GM21423 (cell line): ENCODE measurements at regions not wholly inside any gene's neighbourhood (a gene's known extent, or its start where the extent isn't known, plus 50 kb on each side); places are given as distances from the start of the nearest gene placed in this dataset.

ENCODE experiments used
- ATAC-seq: cut with Tn5 transposase; IDR thresholded peaks from one replicate; pipeline ENCODE4 v1.9.1; 2021; ENCODE audit warnings: mild to moderate bottlenecking, moderate library complexity; ENCODE audit not compliant: unreplicated experiment

- ATAC-seq, result no peak
Observed at GRCh38 chr13:88071371-88071770, 400.2 kb downstream of the SLITRK5 start.

- ATAC-seq, result no peak
Observed at GRCh38 chr13:88074794-88075510, 403.8 kb downstream of the SLITRK5 start.

GRCh38 chr13:88085036-88085435 is 413.9 kb downstream of the SLITRK5 start:
- no peak for ATAC-seq

GRCh38 chr13:88086577-88086976 is 415.4 kb downstream of the SLITRK5 start:
- no peak for ATAC-seq

- no peak for ATAC-seq
Observed at GRCh38 chr13:88097541-88097940, 426.4 kb downstream of the SLITRK5 start.

GRCh38 chr13:88103824-88104223 is 432.7 kb downstream of the SLITRK5 start:
- ATAC-seq, result no peak

GRCh38 chr13:88104576-88104975 is 433.4 kb downstream of the SLITRK5 start:
- ATAC-seq, result no peak

- ATAC-seq, result no peak
Observed at GRCh38 chr13:88107570-88107969, 436.4 kb downstream of the SLITRK5 start.

GRCh38 chr13:88112526-88112925 is 441.4 kb downstream of the SLITRK5 start:
- ATAC-seq, result no peak

GRCh38 chr13:88115976-88116375 is 444.8 kb downstream of the SLITRK5 start:
- no peak for ATAC-seq

GRCh38 chr13:88118952-88119351 is 447.8 kb downstream of the SLITRK5 start:
- no peak for ATAC-seq

GRCh38 chr13:88124142-88124541 is 453.0 kb downstream of the SLITRK5 start:
- ATAC-seq, result no peak

GRCh38 chr13:88125055-88125454 is 453.9 kb downstream of the SLITRK5 start:
- no peak for ATAC-seq

- no peak for ATAC-seq
Observed at GRCh38 chr13:88136098-88136790, 465.1 kb downstream of the SLITRK5 start.

- ATAC-seq, result no peak
Observed at GRCh38 chr13:88142653-88143052, 471.5 kb downstream of the SLITRK5 start.

GRCh38 chr13:88144580-88144979 is 473.4 kb downstream of the SLITRK5 start:
- no peak for ATAC-seq

GRCh38 chr13:88153353-88153752 is 482.2 kb downstream of the SLITRK5 start:
- ATAC-seq, result no peak

- no peak for ATAC-seq
Observed at GRCh38 chr13:88154001-88154400, 482.8 kb downstream of the SLITRK5 start.

GRCh38 chr13:88162076-88162702 is 491.0 kb downstream of the SLITRK5 start:
- no peak for ATAC-seq

GRCh38 chr13:88176231-88176630 is 505.1 kb downstream of the SLITRK5 start:
- no peak for ATAC-seq

- no peak for ATAC-seq
Observed at GRCh38 chr13:88183440-88183839, 512.3 kb downstream of the SLITRK5 start.

- no peak for ATAC-seq
Observed at GRCh38 chr13:88188986-88189385, 517.8 kb downstream of the SLITRK5 start.
